Loucy (cell line): ENCODE measurements at regions not wholly inside any gene's neighbourhood (a gene's known extent, or its start where the extent isn't known, plus 50 kb on each side); places are given as distances from the start of the nearest gene placed in this dataset.

Source experiments
- H2AFZ ChIP-seq: fragments of 200-600 bp; sonication (generic); 2 replicates; pipeline ENCODE4 v1.6.0; 2016; ENCODE audit warnings: antibody characterized with exemption, mild to moderate bottlenecking, low read length, moderate library complexity
- H3F3A ChIP-seq: fragments of 200-600 bp; 2 replicates; pipeline ENCODE4 v1.6.0; 2016; ENCODE audit warnings: antibody characterized with exemption, low read depth, mild to moderate bottlenecking
- H3K27me3 ChIP-seq: fragments of 200-600 bp; sonication (generic); 2 replicates; pipeline ENCODE4 v1.6.1; 2014; ENCODE audit warnings: low read length, mild to moderate bottlenecking; ENCODE audit not compliant: insufficient read depth, poor library complexity, severe bottlenecking
- H3K36me3 ChIP-seq: fragments of 200-600 bp; sonication (generic); 2 replicates; pipeline ENCODE4 v1.6.1; 2016; ENCODE audit warnings: low read length; ENCODE audit not compliant: insufficient read depth
- H3K4me1 ChIP-seq: fragments of 200-600 bp; sonication (generic); 2 replicates; pipeline ENCODE4 v1.5.1; 2014; ENCODE audit warnings: low read length, mild to moderate bottlenecking; ENCODE audit not compliant: insufficient read depth, poor library complexity, severe bottlenecking
- H3K4me2 ChIP-seq: fragments of 200-600 bp; sonication (generic); 2 replicates; pipeline ENCODE4 v1.6.0; 2014; ENCODE audit warnings: antibody characterized with exemption, low read length, low read depth, mild to moderate bottlenecking; ENCODE audit not compliant: poor library complexity, severe bottlenecking
- H3K4me3 ChIP-seq: fragments of 200-600 bp; sonication (generic); 2 replicates; pipeline ENCODE4 v1.5.1; 2014; ENCODE audit warnings: low read length, mild to moderate bottlenecking, mixed read lengths; ENCODE audit not compliant: poor library complexity, severe bottlenecking
- H3K79me2 ChIP-seq: fragments of 200-600 bp; sonication (generic); 2 replicates; pipeline ENCODE4 v1.6.1; 2014; ENCODE audit warnings: low read length; ENCODE audit not compliant: insufficient read depth
- H3K9ac ChIP-seq: fragments of 200-600 bp; sonication (generic); 2 replicates; pipeline ENCODE4 v1.6.0; 2014; ENCODE audit warnings: mild to moderate bottlenecking, low read depth, low read length, moderate library complexity; ENCODE audit not compliant: poor library complexity, severe bottlenecking
- H3K9me2 ChIP-seq: fragments of 200-600 bp; sonication (generic); replicated peaks from 2 replicates; pipeline ENCODE4 v1.6.1; 2016; ENCODE audit warnings: low read depth, low read length, mixed read lengths
- H3K9me3 ChIP-seq: fragments of 200-600 bp; sonication (generic); 2 replicates; pipeline ENCODE4 v1.6.1; 2014; ENCODE audit warnings: mild to moderate bottlenecking, antibody characterized with exemption, low read length, low read depth; ENCODE audit not compliant: insufficient read depth
- H4K20me1 ChIP-seq: fragments of 200-600 bp; sonication (generic); 2 replicates; pipeline ENCODE4 v1.6.0; 2014; ENCODE audit warnings: antibody characterized with exemption, low read length, mild to moderate bottlenecking; ENCODE audit not compliant: insufficient read depth, poor library complexity, severe bottlenecking
- CTCF ChIP-seq: fragments of 200-600 bp; sonication (generic); conservative IDR thresholded peaks from 2 replicates; pipeline ENCODE4 v1.5.1; 2014; ENCODE audit warnings: mild to moderate bottlenecking, antibody characterized with exemption, low read length
- EZH2phosphoT487 ChIP-seq: fragments of 200-600 bp; IDR thresholded peaks from 2 replicates; pipeline ENCODE4 v1.6.1; 2018; ENCODE audit warnings: antibody characterized with exemption, mild to moderate bottlenecking, moderate library complexity, borderline replicate concordance

- no peak overlapping the region for H2AFZ ChIP-seq
- H3K4me1 ChIP-seq = no peaks in the 10 kb centered on the region
These were observed 177.0 kb downstream of the DUSP10 start for GRCh38 chr1:221564891-221565290.

GRCh38 chr1:221565711-221566110, 176.2 kb downstream of the DUSP10 start:
- H3K9ac ChIP-seq = no peak overlapping the region
- H3F3A ChIP-seq = no peaks in the 10 kb centered on the region
- no peaks in the 10 kb centered on the region for H3K36me3 ChIP-seq
- H3K9me3 ChIP-seq = no peaks in the 10 kb centered on the region
- H3K4me1 ChIP-seq = no peaks in the 10 kb centered on the region
- H4K20me1 ChIP-seq = no peaks in the 10 kb centered on the region
- H3K4me2 ChIP-seq = no peak overlapping the region
- H3K4me3 ChIP-seq = no peak overlapping the region
- no peaks in the 10 kb centered on the region for H3K27me3 ChIP-seq
- H2AFZ ChIP-seq = no peak overlapping the region
- no peaks in the 10 kb centered on the region for H3K79me2 ChIP-seq
- H3K9me2 ChIP-seq = no peaks in the 10 kb centered on the region
- TF ChIP-seq CTCF (no peak), EZH2phosphoT487 (no peak)

More at GRCh38 chr1:221564891-221565290, 177.0 kb downstream of the DUSP10 start:
- Histone ChIP-seq H3K27me3 (no peaks in the 10 kb centered on the region), H4K20me1 (no peaks in the 10 kb centered on the region), H3K9me2 (no peaks in the 10 kb centered on the region), H3K4me2 (no peak overlapping the region), H3K9ac (no peak overlapping the region), H3K36me3 (no peaks in the 10 kb centered on the region), H3K9me3 (no peaks in the 10 kb centered on the region), H3F3A (no peaks in the 10 kb centered on the region), H3K79me2 (no peaks in the 10 kb centered on the region), H3K4me3 (no peak overlapping the region)
- TF ChIP-seq CTCF = no peak

GRCh38 chr1:221567859-221568507, 173.9 kb downstream of the DUSP10 start:
- no peak overlapping the region for H3K4me3 ChIP-seq
- no peaks in the 10 kb centered on the region for H3K79me2 ChIP-seq
- no peaks in the 10 kb centered on the region for H3K36me3 ChIP-seq
- H3K9ac ChIP-seq = no peak overlapping the region
- no peaks in the 10 kb centered on the region for H3K9me3 ChIP-seq
- no peaks in the 10 kb centered on the region for H4K20me1 ChIP-seq
- H3F3A ChIP-seq = no peaks in the 10 kb centered on the region
- no peak overlapping the region for H2AFZ ChIP-seq
- H3K9me2 ChIP-seq = no peaks in the 10 kb centered on the region
- H3K4me1 ChIP-seq = no peaks in the 10 kb centered on the region
- no peaks in the 10 kb centered on the region for H3K27me3 ChIP-seq
- no peak for TF ChIP-seq EZH2phosphoT487
- H3K4me2 ChIP-seq = no peak overlapping the region

- Histone ChIP-seq H3K4me1 (peaks cover 3% of the 10 kb centered on the region), H3K9me3 (0 out of 2 replicates have a peak, but pooled peaks cover 4% of the 10 kb centered on the region)
These were observed 168.1 kb downstream of the DUSP10 start for GRCh38 chr1:221573756-221574155.

More at GRCh38 chr1:221573756-221574155, 168.1 kb downstream of the DUSP10 start:
- H3K4me2 ChIP-seq = no peak overlapping the region
- no peaks in the 10 kb centered on the region for H3K27me3 ChIP-seq
- no peaks in the 10 kb centered on the region for H3F3A ChIP-seq
- TF ChIP-seq CTCF (no peak), EZH2phosphoT487 (no peak)
- H4K20me1 ChIP-seq = no peaks in the 10 kb centered on the region
- no peaks in the 10 kb centered on the region for H3K79me2 ChIP-seq
- no peak overlapping the region for H2AFZ ChIP-seq
- H3K9ac ChIP-seq = no peak overlapping the region
- no peaks in the 10 kb centered on the region for H3K9me2 ChIP-seq
- H3K36me3 ChIP-seq = no peaks in the 10 kb centered on the region
- no peak overlapping the region for H3K4me3 ChIP-seq
